Breast epithelium (tissue), 3 donors: ENCODE measurements at regions not wholly inside any gene's neighbourhood (a gene's known extent, or its start where the extent isn't known, plus 50 kb on each side); places are given as distances from the start of the nearest gene placed in this dataset.

ENCODE experiments used
- POLR2A ChIP-seq: fragments of 450-650 bp; IDR thresholded peaks from one replicate; pipeline ENCODE4 v1.6.1; 2016; ENCODE audit warnings: antibody characterized with exemption, mild to moderate bottlenecking, moderate library complexity
- POLR2AphosphoS5 ChIP-seq, 3 donors: sonication (generic); formaldehyde crosslinking; IDR thresholded peaks; one replicate each; pipeline ENCODE4 v1.6.1; 2017; ENCODE audit warnings: antibody characterized with exemption in 3 of 3
- TF ChIP-seq, protein P1 (sequence below), 3 donors: fragments of 450-650 bp; IDR thresholded peaks; one replicate each; pipeline ENCODE4 v1.5.1; 2016 to 2017; ENCODE audit warnings: antibody characterized with exemption in 3 of 3, mild to moderate bottlenecking in 3 of 3, moderate library complexity in 3 of 3

DNA sequence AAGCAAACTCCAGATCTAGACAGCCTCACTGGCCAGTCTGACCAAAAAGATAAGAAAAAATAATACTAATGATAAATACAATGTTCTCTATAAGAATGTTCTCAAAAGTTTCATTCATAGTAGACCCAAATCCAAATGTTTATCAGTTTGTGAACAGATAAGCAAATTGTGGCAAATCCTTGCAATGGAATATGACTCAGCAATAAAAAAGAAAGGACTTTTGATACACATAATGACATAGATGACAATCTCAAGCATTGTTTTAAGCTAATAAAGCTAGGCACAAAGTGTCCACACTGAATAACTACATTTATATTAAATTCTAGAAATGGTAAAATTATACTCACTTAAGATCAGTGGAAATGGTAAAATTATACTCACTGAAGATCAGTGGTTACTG is 195.4 kb upstream of the TYRP1 start:
- TF ChIP-seq, protein P1, sequence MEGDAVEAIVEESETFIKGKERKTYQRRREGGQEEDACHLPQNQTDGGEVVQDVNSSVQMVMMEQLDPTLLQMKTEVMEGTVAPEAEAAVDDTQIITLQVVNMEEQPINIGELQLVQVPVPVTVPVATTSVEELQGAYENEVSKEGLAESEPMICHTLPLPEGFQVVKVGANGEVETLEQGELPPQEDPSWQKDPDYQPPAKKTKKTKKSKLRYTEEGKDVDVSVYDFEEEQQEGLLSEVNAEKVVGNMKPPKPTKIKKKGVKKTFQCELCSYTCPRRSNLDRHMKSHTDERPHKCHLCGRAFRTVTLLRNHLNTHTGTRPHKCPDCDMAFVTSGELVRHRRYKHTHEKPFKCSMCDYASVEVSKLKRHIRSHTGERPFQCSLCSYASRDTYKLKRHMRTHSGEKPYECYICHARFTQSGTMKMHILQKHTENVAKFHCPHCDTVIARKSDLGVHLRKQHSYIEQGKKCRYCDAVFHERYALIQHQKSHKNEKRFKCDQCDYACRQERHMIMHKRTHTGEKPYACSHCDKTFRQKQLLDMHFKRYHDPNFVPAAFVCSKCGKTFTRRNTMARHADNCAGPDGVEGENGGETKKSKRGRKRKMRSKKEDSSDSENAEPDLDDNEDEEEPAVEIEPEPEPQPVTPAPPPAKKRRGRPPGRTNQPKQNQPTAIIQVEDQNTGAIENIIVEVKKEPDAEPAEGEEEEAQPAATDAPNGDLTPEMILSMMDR (IDR thresholded peaks at IDR 0.05) = no peak
- TF ChIP-seq POLR2AphosphoS5 (IDR thresholded peaks at IDR 0.05) (no peak), POLR2A (no peak)
